MM.1S (cell line): ENCODE measurements at regions not wholly inside any gene's neighbourhood (a gene's known extent, or its start where the extent isn't known, plus 50 kb on each side); places are given as distances from the start of the nearest gene placed in this dataset.

Source experiments
- DNase-seq: peaks from one replicate; pipeline ENCODE4 v3.0.0-alpha.2; 2015
- H2AFZ ChIP-seq: fragments of 300-600 bp; sonication (generic); 2 replicates; pipeline ENCODE4 v1.6.0; 2016; ENCODE audit warnings: antibody characterized with exemption, low read length
- H3F3A ChIP-seq: fragments of 300-600 bp; sonication (generic); 2 replicates; pipeline ENCODE4 v1.6.1; 2016; ENCODE audit warnings: mild to moderate bottlenecking, antibody characterized with exemption, low read length, moderate library complexity, mixed read lengths; ENCODE audit not compliant: insufficient read depth
- H3K27ac ChIP-seq: fragments of 300-600 bp; sonication (generic); 2 replicates; pipeline ENCODE4 v1.5.1; 2016; ENCODE audit warnings: mild to moderate bottlenecking, low read length
- H3K27me3 ChIP-seq: fragments of 300-600 bp; sonication (generic); replicated peaks from 2 replicates; pipeline ENCODE4 v1.6.0; 2016; ENCODE audit warnings: low read length; ENCODE audit not compliant: insufficient read depth
- H3K36me3 ChIP-seq: fragments of 300-600 bp; sonication (generic); replicated peaks from 2 replicates; pipeline ENCODE4 v1.6.1; 2016; ENCODE audit warnings: mild to moderate bottlenecking, low read length, mixed read lengths; ENCODE audit not compliant: insufficient read depth
- H3K4me1 ChIP-seq: fragments of 300-600 bp; sonication (generic); 2 replicates; pipeline ENCODE4 v1.6.1; 2016; ENCODE audit warnings: low read length, mixed read lengths
- H3K4me2 ChIP-seq: fragments of 300-600 bp; sonication (generic); 2 replicates; pipeline ENCODE4 v1.6.0; 2016; ENCODE audit warnings: low read depth, low read length
- H3K4me3 ChIP-seq: fragments of 300-600 bp; sonication (generic); 2 replicates; pipeline ENCODE4 v1.5.1; 2016; ENCODE audit warnings: low read length, mixed read lengths
- H3K79me2 ChIP-seq: fragments of 300-600 bp; sonication (generic); 2 replicates; pipeline ENCODE4 v1.6.1; 2016; ENCODE audit warnings: mixed run types, low read length, mixed read lengths
- H3K9ac ChIP-seq: fragments of 300-600 bp; sonication (generic); 2 replicates; pipeline ENCODE4 v1.6.1; 2016; ENCODE audit warnings: low read length, mixed read lengths
- H3K9me2 ChIP-seq: fragments of 300-600 bp; sonication (generic); replicated peaks from 2 replicates; pipeline ENCODE4 v1.6.1; 2016; ENCODE audit warnings: mild to moderate bottlenecking, low read length, mixed read lengths; ENCODE audit not compliant: insufficient read depth
- H3K9me3 ChIP-seq: fragments of 300-600 bp; sonication (generic); replicated peaks from 2 replicates; pipeline ENCODE4 v1.6.1; 2016; ENCODE audit warnings: mild to moderate bottlenecking, low read length, mixed read lengths; ENCODE audit not compliant: insufficient read depth
- H4K20me1 ChIP-seq: fragments of 300-600 bp; sonication (generic); 2 replicates; pipeline ENCODE4 v1.6.1; 2016; ENCODE audit warnings: mild to moderate bottlenecking, low read length, moderate library complexity, mixed read lengths; ENCODE audit not compliant: insufficient read depth
- CTCF ChIP-seq: fragments of 300-600 bp; sonication (generic); IDR thresholded peaks from 2 replicates; pipeline ENCODE4 v1.5.1; 2016; ENCODE audit warnings: antibody characterized with exemption, low read length, mixed read lengths
- EZH2 ChIP-seq: fragments of 300-600 bp; sonication (generic); optimal IDR thresholded peaks from 2 replicates; pipeline ENCODE3; 2017; ENCODE audit warnings: low read depth, mild to moderate bottlenecking, antibody characterized with exemption, low read length, mixed read lengths
- EZH2phosphoT487 ChIP-seq: fragments of 300-600 bp; sonication (generic); IDR thresholded peaks from 2 replicates; pipeline ENCODE4 v1.6.1; 2018; ENCODE audit warnings: antibody characterized with exemption, low read length

DNA sequence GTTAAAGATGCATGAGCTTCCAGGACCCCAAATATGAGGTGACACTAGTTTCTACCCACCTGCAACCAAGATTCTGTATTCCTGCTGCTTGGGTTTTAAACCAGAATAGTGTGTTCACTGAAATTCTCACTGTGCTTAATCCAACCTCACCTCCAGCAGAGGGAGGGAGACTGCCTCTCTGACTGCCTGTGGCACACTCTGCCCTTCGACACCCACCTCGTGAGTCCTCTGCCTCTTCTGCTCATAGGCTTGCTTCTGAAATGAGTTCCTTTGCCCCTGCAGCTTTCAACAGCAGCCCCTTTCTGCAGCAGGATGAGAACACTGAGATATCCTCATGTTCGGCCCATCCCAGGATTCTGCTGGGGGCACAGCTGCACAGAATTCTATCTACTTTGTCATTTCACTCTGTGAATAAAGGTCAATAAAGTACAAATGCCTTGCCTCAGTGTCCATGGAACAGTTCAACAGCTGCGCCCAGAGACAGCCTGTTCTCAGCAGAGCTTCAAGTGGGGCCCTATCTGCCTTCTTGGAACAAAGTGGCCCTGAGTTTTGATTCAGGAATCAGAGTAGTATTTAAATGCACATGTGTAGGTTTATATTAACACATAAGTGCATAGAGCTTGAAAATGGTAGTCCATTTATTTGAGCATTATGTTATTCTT is 632.5 kb downstream of the TNS3 start:
- H4K20me1 ChIP-seq: no peaks in the 10 kb centered on the region
- H3K4me1 ChIP-seq: no peaks in the 10 kb centered on the region
- H3K27me3 ChIP-seq: no peaks in the 10 kb centered on the region
- H3K79me2 ChIP-seq: no peaks in the 10 kb centered on the region
- DNase-seq: no peak
- H3K9ac ChIP-seq: no peak overlapping the region
- H3K4me2 ChIP-seq: no peak overlapping the region
- no peaks in the 10 kb centered on the region for H3K9me2 ChIP-seq
- H2AFZ ChIP-seq: no peak overlapping the region
- no peaks in the 10 kb centered on the region for H3K36me3 ChIP-seq
- H3F3A ChIP-seq: no peaks in the 10 kb centered on the region
- no peak for TF ChIP-seq EZH2phosphoT487
- TF ChIP-seq EZH2: no peak
- no peak for TF ChIP-seq CTCF
- H3K27ac ChIP-seq: no peak overlapping the region
- no peak overlapping the region for H3K4me3 ChIP-seq
- no peaks in the 10 kb centered on the region for H3K9me3 ChIP-seq

DNA sequence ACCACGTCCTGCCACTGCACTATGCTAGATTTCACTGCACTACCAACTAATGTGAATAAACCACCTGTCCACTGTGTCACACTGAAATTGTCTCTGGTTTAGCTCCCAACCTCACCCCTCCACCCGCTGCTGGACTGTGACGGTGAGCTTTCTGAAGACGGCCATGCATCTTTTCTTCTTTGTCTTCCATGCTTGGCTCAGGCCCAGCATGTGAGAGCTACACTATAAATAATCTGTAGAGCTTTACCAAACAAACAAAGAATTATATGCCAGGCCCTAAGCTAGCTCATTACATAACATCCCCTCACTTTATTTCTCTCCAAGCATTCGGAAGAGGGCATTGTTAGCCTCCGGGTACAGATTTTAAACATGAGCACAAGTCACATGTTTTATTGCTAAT is 633.2 kb downstream of the TNS3 start:
- no peak overlapping the region for H3K4me3 ChIP-seq
- no peak overlapping the region for H3K4me2 ChIP-seq
- H3K36me3 ChIP-seq: no peaks in the 10 kb centered on the region
- H2AFZ ChIP-seq: no peak overlapping the region
- H3K27me3 ChIP-seq: no peaks in the 10 kb centered on the region
- no peaks in the 10 kb centered on the region for H3K9me3 ChIP-seq
- TF ChIP-seq EZH2: no peak
- H3K4me1 ChIP-seq: no peaks in the 10 kb centered on the region
- H3K27ac ChIP-seq: no peak overlapping the region
- H3F3A ChIP-seq: no peaks in the 10 kb centered on the region
- H4K20me1 ChIP-seq: no peaks in the 10 kb centered on the region
- no peak overlapping the region for H3K9ac ChIP-seq
- H3K79me2 ChIP-seq: no peaks in the 10 kb centered on the region
- H3K9me2 ChIP-seq: no peaks in the 10 kb centered on the region
- DNase-seq: no peak

- TF ChIP-seq CTCF: no peak
- no peak for TF ChIP-seq EZH2phosphoT487
- no peak for TF ChIP-seq EZH2
- H2AFZ ChIP-seq: no peak overlapping the region
- no peaks in the 10 kb centered on the region for H3F3A ChIP-seq
Observed at GRCh38 chr7:46945328-46945727, 636.6 kb downstream of the TNS3 start.

GRCh38 chr7:46943996-46944395 is 637.9 kb downstream of the TNS3 start:
- no peaks in the 10 kb centered on the region for H3F3A ChIP-seq
- no peak overlapping the region for H3K9ac ChIP-seq
- no peaks in the 10 kb centered on the region for H3K9me3 ChIP-seq
- H2AFZ ChIP-seq: no peak overlapping the region
- H3K4me2 ChIP-seq: no peak overlapping the region
- no peaks in the 10 kb centered on the region for H3K9me2 ChIP-seq
- no peak overlapping the region for H3K27ac ChIP-seq
- no peaks in the 10 kb centered on the region for H3K27me3 ChIP-seq
- no peaks in the 10 kb centered on the region for H3K4me1 ChIP-seq
- no peak overlapping the region for H3K4me3 ChIP-seq
- no peaks in the 10 kb centered on the region for H3K79me2 ChIP-seq
- no peak for DNase-seq
- H4K20me1 ChIP-seq: no peaks in the 10 kb centered on the region
- TF ChIP-seq EZH2phosphoT487: no peak
- no peak for TF ChIP-seq EZH2
- no peak for TF ChIP-seq CTCF
- H3K36me3 ChIP-seq: no peaks in the 10 kb centered on the region

More at GRCh38 chr7:46945328-46945727, 636.6 kb downstream of the TNS3 start:
- Histone ChIP-seq H3K36me3 (no peaks in the 10 kb centered on the region), H4K20me1 (no peaks in the 10 kb centered on the region), H3K9ac (no peak overlapping the region), H3K4me1 (no peaks in the 10 kb centered on the region), H3K4me2 (no peak overlapping the region), H3K27me3 (no peaks in the 10 kb centered on the region), H3K4me3 (no peak overlapping the region), H3K79me2 (no peaks in the 10 kb centered on the region), H3K9me2 (no peaks in the 10 kb centered on the region), H3K27ac (no peak overlapping the region), H3K9me3 (no peaks in the 10 kb centered on the region)
- DNase-seq: no peak
